HG03439 (cell line): ENCODE measurements at regions not wholly inside any gene's neighbourhood (a gene's known extent, or its start where the extent isn't known, plus 50 kb on each side); places are given as distances from the start of the nearest gene placed in this dataset.
A peak's percentile ranks its signal among the peaks of the same experiment; 100 is the strongest.
"Not testable (repeated sequence)": the region's sequence is repeated elsewhere in the genome, so short reads cannot be mapped to it uniquely, and the experiment has no call there.

Source experiments
- ATAC-seq: cut with Tn5 transposase; IDR thresholded peaks from one replicate; pipeline ENCODE4 v1.9.1; 2021; ENCODE audit warnings: mild to moderate bottlenecking, moderate library complexity; ENCODE audit not compliant: unreplicated experiment

GRCh38 chr13:81153478-81153877, 812.6 kb upstream of the SPRY2 start:
- ATAC-seq, result no peak

DNA sequence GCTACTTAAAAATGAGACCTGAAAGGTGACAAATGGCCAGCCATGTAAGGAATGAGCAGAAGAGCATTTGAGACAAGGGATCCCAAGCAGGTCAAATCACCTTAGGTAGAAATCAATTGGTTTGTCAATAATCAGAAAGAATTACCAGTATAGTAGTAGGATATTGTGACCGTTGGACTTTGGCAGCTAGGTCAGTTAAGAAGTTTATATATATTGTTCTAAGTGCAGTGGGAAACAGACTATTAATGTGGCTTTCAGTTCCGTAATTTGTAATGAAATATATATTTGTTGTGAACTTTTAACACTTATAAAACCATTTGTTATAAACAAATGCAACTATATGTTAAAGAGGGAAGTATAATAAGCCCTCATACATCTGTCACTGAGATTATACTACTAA, 807.9 kb upstream of the SPRY2 start:
- ATAC-seq, result no peak

DNA sequence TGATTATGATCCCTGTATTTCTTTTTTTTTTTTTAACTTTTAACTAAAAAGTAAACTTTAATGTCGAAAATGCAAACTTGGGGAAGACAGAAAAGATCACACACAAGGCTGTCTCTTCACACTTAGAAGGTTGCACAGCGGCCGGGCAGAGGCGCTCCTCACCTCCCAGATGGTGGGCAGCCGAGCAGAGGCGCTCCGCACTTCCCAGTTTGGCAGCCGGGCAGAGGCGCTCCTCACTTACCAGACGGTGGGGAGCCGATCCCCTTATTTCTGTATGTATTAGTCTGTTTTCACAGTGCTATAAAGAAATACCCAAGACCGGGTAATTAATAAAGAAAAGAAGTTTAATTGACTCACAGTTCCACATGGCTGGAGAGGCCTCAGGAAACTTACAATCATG, 805.6 kb upstream of the SPRY2 start:
- not testable (repeated sequence) for ATAC-seq

DNA sequence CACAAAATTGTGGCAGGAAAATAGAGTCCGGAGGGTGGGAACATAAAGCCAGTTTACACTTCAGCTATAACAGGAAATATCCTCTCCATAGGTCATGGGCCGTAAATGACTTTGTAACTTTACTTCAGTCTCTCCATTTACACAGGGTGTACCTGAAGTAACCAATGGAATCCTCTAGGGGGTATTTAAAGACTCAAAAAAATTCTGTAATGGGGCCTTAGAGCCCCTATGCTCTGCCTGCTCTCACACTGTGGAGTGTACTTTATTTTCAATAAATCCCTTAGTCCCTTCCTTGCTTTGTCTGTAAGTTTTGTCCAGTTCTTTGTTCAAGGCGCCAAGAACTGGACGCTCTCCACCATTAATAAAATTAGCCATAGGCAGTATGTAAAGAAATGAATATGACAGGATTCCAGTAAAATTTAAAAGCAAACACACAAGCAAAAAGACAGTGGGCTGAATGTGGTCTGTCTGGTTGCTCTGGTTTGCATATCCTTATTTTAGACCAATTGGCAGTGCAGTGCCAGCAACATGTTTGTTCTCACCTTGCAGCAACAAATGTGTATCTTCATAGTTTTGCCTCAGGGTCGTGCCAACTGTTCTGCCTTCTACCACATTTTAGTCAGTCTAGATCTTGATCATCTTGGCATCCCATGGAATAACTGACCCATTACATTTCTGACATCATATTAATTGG, 801.5 kb upstream of the SPRY2 start:
- no peak for ATAC-seq

GRCh38 chr13:81140675-81141074, 799.7 kb upstream of the SPRY2 start:
- no peak for ATAC-seq

GRCh38 chr13:81139987-81140386, 799.1 kb upstream of the SPRY2 start:
- ATAC-seq, result no peak

GRCh38 chr13:81138353-81138980, 797.5 kb upstream of the SPRY2 start:
- ATAC-seq, result no peak

DNA sequence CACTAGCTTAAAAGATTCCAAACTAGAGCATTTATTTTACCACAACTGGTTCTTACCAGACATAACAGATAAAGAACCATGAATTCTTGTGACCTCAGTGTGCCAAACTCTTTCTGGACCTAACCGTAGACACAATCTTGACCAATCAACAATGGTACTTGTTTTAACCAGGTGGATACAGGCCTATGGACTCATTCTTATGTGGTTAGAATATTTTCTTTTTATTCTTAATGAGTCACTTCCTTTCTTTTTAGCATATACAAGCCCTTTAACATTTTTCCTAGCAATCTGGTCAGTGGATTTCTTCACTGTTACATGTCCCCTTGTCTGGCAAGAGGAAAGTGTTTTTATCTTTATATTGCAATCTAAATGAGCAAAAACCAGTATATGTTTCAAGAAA, 792.1 kb upstream of the SPRY2 start:
- ATAC-seq, result no peak

- ATAC-seq, result no peak
Observed at GRCh38 chr13:81117416-81117815, 776.5 kb upstream of the SPRY2 start.

DNA sequence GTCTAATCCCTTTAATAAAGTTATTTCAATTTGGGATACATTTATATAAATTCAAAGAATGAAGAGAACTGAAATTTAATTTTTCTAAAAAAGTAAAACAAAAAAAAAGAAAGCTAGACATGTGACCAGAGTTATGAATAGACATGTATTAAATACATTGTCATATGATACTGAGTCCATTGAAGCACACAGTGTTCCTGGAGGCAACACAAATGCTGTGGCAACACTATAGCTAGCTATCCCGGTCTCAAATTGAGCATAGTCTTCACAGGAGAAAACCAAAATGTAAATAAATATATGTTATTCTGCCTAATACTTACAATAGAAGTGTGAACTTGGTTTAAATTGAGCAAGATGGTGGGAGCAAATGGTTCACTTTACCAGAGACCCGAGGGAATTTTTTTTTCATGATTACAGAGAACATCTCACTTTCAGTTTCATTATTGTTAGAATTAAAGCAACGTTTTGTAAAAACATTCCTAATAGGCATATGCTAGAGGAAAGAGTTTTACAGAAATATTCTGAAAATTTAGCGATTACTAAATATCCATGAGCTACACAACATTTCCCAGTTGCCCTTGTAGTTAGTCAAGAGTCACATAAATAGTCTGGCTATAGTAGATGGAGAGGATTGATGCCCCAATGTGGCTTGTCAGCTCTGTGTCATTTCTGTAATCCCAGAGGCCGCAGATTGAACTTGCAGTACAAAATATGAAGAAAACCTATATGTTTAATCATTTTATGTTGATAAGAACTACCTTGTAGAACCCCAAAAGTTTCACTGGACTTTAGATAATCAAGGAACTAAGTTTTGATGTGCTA, 775.7 kb upstream of the SPRY2 start:
- ATAC-seq, result peak; percentile 68

DNA sequence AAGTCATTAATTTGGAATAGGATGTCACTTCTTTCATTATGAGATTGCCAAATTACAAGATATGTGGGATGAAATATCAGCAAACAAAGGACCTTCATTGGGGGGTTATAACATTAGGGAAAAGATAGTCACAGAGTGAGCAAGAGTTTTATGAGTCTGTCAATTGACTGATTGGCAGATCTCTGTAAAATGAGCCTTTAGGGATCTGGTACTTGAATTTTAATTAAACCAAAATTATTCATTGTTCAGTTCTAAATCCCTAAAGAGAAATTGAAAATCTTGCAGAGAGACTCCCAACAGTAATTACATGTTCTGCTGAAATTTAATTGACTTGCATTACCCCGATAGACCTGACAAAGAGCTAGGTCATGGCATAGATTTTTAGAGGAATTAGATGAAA, 768.1 kb upstream of the SPRY2 start:
- ATAC-seq, result no peak

DNA sequence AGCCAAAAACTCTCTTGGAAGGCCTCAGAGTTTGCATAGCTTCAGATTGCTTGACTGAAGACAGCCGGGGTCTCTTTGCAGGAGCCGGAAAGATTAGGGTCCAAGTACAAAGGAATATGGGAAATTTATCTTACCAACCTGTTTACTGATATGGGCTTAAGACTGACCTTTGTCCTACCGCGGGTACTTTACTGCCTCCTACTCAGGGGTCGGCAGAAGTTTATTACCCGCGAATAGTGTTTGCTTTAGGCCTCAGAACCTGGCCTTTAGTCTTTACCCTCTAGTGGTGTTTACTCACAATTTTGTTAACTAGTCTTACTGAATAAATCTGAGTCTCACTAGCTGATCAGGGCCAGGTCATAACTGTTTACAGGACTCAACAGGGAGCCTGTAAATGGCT, 765.4 kb upstream of the SPRY2 start:
- ATAC-seq, result no peak

GRCh38 chr13:81104035-81104715, 763.2 kb upstream of the SPRY2 start:
- ATAC-seq, result no peak

- not testable (repeated sequence) for ATAC-seq
Observed at GRCh38 chr13:81102066-81102465, 761.1 kb upstream of the SPRY2 start.

GRCh38 chr13:81089371-81090157, 748.6 kb upstream of the SPRY2 start:
- ATAC-seq, result no peak

- ATAC-seq, result no peak
Observed at GRCh38 chr13:81080911-81081454, 740.1 kb upstream of the SPRY2 start.

GRCh38 chr13:81078048-81078447, 737.1 kb upstream of the SPRY2 start:
- no peak for ATAC-seq

DNA sequence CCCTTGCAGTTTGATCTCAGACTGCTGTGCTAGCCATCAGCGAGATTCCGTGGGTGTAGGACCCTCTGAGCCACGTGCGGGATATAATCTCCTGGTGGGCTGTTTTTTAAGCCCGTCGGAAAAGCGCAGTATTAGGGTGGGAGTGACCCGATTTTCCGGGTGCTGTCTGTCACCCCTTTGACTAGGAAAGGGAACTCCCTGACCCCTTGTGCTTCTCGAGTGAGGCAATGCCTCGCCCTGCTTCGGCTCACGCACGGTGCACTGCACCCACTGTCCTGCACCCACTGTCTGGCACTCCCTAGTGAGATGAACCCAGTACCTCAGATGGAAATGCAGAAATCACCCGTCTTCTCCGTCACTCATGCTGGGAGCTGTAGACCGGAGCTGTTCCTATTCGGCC, 728.9 kb upstream of the SPRY2 start:
- ATAC-seq, result not testable (repeated sequence)

DNA sequence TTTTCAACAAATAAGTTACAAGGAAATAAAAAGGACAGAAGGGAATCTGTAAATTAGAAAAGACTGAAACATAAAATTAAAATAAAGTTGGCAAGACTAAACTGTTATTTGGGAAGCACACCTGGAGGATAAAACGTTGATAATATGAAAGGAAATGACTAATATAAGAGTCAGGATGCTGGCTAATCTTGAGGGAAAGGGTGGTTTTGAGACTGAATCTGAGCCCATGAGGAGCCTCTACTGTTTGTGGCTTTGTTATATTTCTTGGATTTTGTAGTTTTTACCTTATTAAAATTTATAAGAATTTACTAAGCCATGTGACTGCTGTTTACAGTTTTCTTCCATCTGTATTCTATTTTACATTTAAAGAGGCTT, 718.0 kb upstream of the SPRY2 start:
- no peak for ATAC-seq

- ATAC-seq, result no peak
Observed at GRCh38 chr13:81058211-81058915, 717.4 kb upstream of the SPRY2 start.
